Endodermal cell (in vitro differentiated cells): ENCODE measurements at regions not wholly inside any gene's neighbourhood (a gene's known extent, or its start where the extent isn't known, plus 50 kb on each side); places are given as distances from the start of the nearest gene placed in this dataset.

Experiments used
- DNase-seq: peaks from one replicate; pipeline ENCODE4 v3.0.0-alpha.2; 2017
- H3K27ac ChIP-seq: 2 replicates; pipeline ENCODE4 v1.5.1; 2013; ENCODE audit warnings: mild to moderate bottlenecking, low read depth, low read length, moderate library complexity
- H3K27me3 ChIP-seq: 2 replicates; pipeline ENCODE4 v1.6.1; 2013; ENCODE audit warnings: mild to moderate bottlenecking, low read length, moderate library complexity; ENCODE audit not compliant: insufficient read depth, control insufficient read depth, poor library complexity, severe bottlenecking
- H3K36me3 ChIP-seq: 2 replicates; pipeline ENCODE4 v1.7.0; 2013; ENCODE audit warnings: mild to moderate bottlenecking, low read length, moderate library complexity; ENCODE audit not compliant: control insufficient read depth, insufficient read depth
- H3K4me1 ChIP-seq: one replicate; pipeline ENCODE4 v1.7.0; 2013; ENCODE audit warnings: low read length; ENCODE audit not compliant: control insufficient read depth, insufficient read depth
- H3K4me3 ChIP-seq: 2 replicates; pipeline ENCODE4 v1.5.1; 2013; ENCODE audit warnings: mild to moderate bottlenecking, low read length, moderate library complexity
- H3K9ac ChIP-seq: 2 replicates; pipeline ENCODE4 v1.6.1; 2013; ENCODE audit warnings: mild to moderate bottlenecking, low read length, moderate library complexity; ENCODE audit not compliant: poor library complexity, severe bottlenecking; ENCODE audit errors: extremely low read depth
- H3K9me3 ChIP-seq: 2 replicates; pipeline ENCODE4 v1.6.1; 2013; ENCODE audit warnings: mild to moderate bottlenecking, low read length, moderate library complexity; ENCODE audit not compliant: control insufficient read depth
- H3K27ac Mint-ChIP-seq: 2 replicates; pipeline ENCODE4 v1.8.0; 2020; ENCODE audit warnings: mixed read lengths
- H3K27me3 Mint-ChIP-seq: 2 replicates; pipeline ENCODE4 v1.8.0; 2021; ENCODE audit warnings: mild to moderate bottlenecking, mixed read lengths; ENCODE audit not compliant: insufficient read depth
- H3K36me3 Mint-ChIP-seq: 2 replicates; pipeline ENCODE4 v1.8.0; 2020; ENCODE audit warnings: low read depth, mixed read lengths
- H3K4me1 Mint-ChIP-seq: 2 replicates; pipeline ENCODE4 v1.8.0; 2020; ENCODE audit warnings: mixed read lengths
- H3K4me3 Mint-ChIP-seq: 2 replicates; pipeline ENCODE4 v1.8.0; 2020; ENCODE audit warnings: mild to moderate bottlenecking, moderate library complexity, mixed read lengths
- H3K9me3 Mint-ChIP-seq: 2 replicates; pipeline ENCODE4 v1.8.0; 2020; ENCODE audit warnings: mild to moderate bottlenecking, mixed read lengths
- CTCF ChIP-seq: fragments of 200-600 bp; sonication (generic); conservative IDR thresholded peaks from 2 replicates; pipeline ENCODE4 v1.5.0; 2021; ENCODE audit warnings: antibody characterized with exemption, mild to moderate bottlenecking
- WGBS, 2 experiments: methylation state at CpG; one replicate each; pipeline versions ENCODE4 v1.1.5 to v1.1.7; 2013; ENCODE audit warnings: missing lambda C conversion rate in 2 of 2, mixed read lengths in 1 of 2; ENCODE audit not compliant: insufficient coverage in 1 of 2, insufficient read length in 1 of 2; 5-methylcytosine and 5-hydroxymethylcytosine counted together

DNA sequence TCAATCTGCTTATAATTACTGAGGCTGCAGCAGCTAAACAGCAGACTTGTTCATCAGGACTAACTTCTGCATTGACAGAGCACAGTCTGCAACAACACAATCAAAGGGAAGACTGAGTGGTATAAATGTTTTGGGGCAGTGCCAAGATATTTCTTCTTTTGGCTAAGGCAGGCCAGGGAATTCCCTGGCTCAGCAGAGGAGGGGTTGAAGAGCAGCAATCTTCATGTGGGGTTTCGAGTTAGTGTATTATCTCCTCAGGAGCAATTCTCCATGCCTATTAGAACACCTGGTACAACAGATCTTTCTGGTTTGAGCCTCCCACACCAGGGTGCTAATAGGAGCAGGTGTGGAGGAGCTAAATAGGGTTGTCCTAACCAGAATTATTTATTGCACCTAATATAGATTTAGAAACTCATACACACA is 103.0 kb upstream of the STK17B start:
- H3K4me1 Mint-ChIP-seq = peaks cover 9% of the 10 kb centered on the region
- H3K9me3 Mint-ChIP-seq = peaks cover 5% of the 10 kb centered on the region
- TF ChIP-seq CTCF = no peak
- H3K27ac Mint-ChIP-seq = no peak overlapping the region
- Histone ChIP-seq H3K4me3 (no peak overlapping the region), H3K9ac (no peak overlapping the region), H3K27ac (no peak overlapping the region), H3K27me3 (peaks cover 14% of the 10 kb centered on the region), H3K36me3 (no peaks in the 10 kb centered on the region), H3K4me1 (no peaks in the 10 kb centered on the region), H3K9me3 (no peaks in the 10 kb centered on the region)
- no peak overlapping the region for H3K4me3 Mint-ChIP-seq
- no peak for DNase-seq
- H3K36me3 Mint-ChIP-seq = peaks cover 9% of the 10 kb centered on the region
- 77% methylated on average over 1 of the region's 1 CpG; no CpG with 5 or more reads in 1 of the 2 experiments for WGBS, 2 experiments
- peaks cover 9% of the 10 kb centered on the region for H3K27me3 Mint-ChIP-seq

DNA sequence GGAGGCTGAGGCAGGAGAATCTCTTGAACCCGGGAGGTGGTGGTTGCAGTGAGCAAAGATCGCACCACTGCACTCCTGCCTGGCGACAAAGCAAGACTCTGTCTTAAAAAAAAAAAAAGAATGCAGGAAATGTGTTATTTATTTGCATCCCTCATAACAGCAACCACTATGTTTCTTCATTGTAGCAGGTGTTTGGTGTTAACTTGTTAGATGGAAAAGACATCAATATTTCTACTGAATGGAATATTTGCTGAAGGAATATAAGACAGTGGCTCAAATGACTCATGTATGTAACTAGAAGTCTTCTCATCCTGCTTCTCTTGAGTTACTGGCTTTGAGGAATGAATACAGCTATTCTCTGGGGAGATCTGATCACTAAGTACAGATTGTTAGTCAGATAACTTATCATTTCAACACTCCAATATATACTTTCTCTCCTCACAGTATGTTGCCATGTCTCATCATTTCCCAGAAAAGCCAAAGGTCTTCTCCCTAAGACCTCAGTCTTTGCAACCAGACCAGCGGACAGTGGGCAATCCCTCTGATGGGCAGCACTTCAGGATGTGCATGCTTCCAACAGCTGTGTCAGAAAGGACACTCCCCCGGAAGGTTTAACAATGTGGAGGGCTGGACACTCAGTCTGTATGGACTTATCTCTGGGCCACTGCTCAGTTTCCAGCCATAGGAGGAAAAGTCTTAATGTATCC is 104.4 kb upstream of the STK17B start:
- Mint-ChIP-seq H3K4me3 (no peak overlapping the region), H3K27ac (no peak overlapping the region), H3K4me1 (peaks cover 9% of the 10 kb centered on the region), H3K9me3 (peaks cover 5% of the 10 kb centered on the region), H3K36me3 (peaks cover 6% of the 10 kb centered on the region), H3K27me3 (peaks cover under 1% of the 10 kb centered on the region)
- no peaks in the 10 kb centered on the region for H3K4me1 ChIP-seq
- no peak overlapping the region for H3K27ac ChIP-seq
- H3K27me3 ChIP-seq = peaks cover under 1% of the 10 kb centered on the region
- H3K4me3 ChIP-seq = no peak overlapping the region
- no peak overlapping the region for H3K9ac ChIP-seq
- TF ChIP-seq CTCF = no peak
- H3K36me3 ChIP-seq = no peaks in the 10 kb centered on the region
- no peaks in the 10 kb centered on the region for H3K9me3 ChIP-seq
- 90 to 94% methylated on average over 4 to 5 of the region's 5 CpGs for WGBS, 2 experiments
- DNase-seq = no peak

DNA sequence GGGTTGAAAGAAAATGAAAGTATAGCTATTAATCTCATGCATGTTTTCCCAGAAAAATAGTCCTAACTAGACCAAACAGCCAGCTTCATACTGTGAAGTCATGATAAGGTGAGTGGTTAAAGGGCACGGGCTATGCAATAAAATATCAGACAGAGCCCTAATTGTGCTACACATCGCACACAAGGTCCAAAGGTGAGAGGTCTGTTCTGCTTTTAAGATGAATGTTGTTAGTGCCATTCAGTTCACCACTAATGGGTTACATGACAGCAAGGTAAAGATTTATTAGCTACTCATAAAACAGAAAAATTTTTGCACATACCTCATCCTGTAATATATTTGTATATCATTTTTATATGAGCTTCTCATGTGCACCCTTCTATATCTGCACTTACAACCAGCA is 105.0 kb upstream of the STK17B start:
- Histone ChIP-seq H3K27ac (no peak overlapping the region), H3K4me3 (no peak overlapping the region), H3K27me3 (no peaks in the 10 kb centered on the region), H3K36me3 (no peaks in the 10 kb centered on the region), H3K9ac (no peak overlapping the region), H3K4me1 (no peaks in the 10 kb centered on the region), H3K9me3 (no peaks in the 10 kb centered on the region)
- TF ChIP-seq CTCF = no peak
- peaks cover 9% of the 10 kb centered on the region for H3K4me1 Mint-ChIP-seq
- no peak for DNase-seq
- H3K36me3 Mint-ChIP-seq = peaks cover 6% of the 10 kb centered on the region
- no peak overlapping the region for H3K27ac Mint-ChIP-seq
- 48% methylated on average over 2 of the region's 2 CpGs; no CpG with 5 or more reads in 1 of the 2 experiments for WGBS, 2 experiments
- H3K27me3 Mint-ChIP-seq = no peaks in the 10 kb centered on the region
- H3K9me3 Mint-ChIP-seq = peaks cover 5% of the 10 kb centered on the region
- no peak overlapping the region for H3K4me3 Mint-ChIP-seq
